AG04449 (cell line): ENCODE measurements at regions not wholly inside any gene's neighbourhood (a gene's known extent, or its start where the extent isn't known, plus 50 kb on each side); places are given as distances from the start of the nearest gene placed in this dataset.

Source experiments
- CTCF ChIA-PET: fragments of 350-600 bp; formaldehyde crosslinking; extraction: SDS; loops from one replicate; lab custom pipeline; 2021; ENCODE audit warnings: antibody characterized with exemption; lab: Yijun Ruan, JAX
- POLR2A ChIA-PET: fragments of 400-600, 350-600 bp; formaldehyde crosslinking; extraction: SDS; loops from one replicate; lab custom pipeline; 2020; ENCODE audit warnings: antibody characterized with exemption, inconsistent platforms; lab: Yijun Ruan, JAX
- DNase-seq: peaks from one replicate; pipeline ENCODE4 v3.0.0-alpha.2; 2010; ENCODE audit warnings: low read depth, low spot score
- H3K4me3 ChIP-seq: 2 replicates; pipeline ENCODE4 v1.5.1; 2011; ENCODE audit warnings: low read depth, mild to moderate bottlenecking, control low read depth, low read length
- TF ChIP-seq, protein P1 (sequence below): IDR thresholded peaks from one replicate; pipeline ENCODE4 v1.5.1; 2011; ENCODE audit warnings: mild to moderate bottlenecking, moderate library complexity, low read length, control low read depth, inconsistent platforms; ENCODE audit not compliant: insufficient read depth; ENCODE audit errors: missing control alignments

DNA sequence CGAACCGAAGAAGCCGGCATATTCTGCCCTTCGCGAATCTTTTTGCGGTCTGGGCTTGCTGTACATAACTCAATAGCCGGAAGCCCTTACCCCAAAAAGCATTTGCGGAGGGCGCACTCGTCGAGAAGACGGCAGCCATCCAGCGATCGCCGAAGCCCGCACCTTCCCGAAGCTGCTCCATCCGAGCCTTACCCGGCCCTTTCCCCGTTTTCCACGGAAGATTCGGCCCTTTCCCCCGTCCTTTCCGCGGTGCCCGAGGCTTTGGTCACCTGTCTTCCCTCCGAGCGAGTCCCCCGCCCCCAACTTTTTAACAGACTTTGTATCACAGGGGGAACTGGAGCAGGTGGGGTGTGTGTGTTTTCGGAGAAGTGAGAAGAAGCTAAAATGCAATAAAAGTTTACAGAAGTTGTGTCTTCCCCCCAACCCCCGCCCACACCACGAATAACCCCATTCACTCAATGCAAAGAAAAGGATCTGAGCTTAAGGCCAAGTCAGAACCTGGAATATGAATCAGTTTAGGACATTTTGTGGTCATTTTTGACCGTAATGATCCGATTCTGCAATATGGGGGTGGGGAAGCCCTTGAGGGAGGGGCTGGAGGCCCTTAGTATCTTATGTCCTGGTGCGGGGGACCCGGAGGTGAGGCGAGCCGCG is 99.0 kb upstream of the HSD17B12 start:
- no peak for DNase-seq
- CTCF ChIA-PET, result interaction anchor here (1.7 kb wide), 1 partner anchor 14 kb away, joined by 5 read pairs; no protein-coding TSS in a partner anchor
- TF ChIP-seq, protein P1, sequence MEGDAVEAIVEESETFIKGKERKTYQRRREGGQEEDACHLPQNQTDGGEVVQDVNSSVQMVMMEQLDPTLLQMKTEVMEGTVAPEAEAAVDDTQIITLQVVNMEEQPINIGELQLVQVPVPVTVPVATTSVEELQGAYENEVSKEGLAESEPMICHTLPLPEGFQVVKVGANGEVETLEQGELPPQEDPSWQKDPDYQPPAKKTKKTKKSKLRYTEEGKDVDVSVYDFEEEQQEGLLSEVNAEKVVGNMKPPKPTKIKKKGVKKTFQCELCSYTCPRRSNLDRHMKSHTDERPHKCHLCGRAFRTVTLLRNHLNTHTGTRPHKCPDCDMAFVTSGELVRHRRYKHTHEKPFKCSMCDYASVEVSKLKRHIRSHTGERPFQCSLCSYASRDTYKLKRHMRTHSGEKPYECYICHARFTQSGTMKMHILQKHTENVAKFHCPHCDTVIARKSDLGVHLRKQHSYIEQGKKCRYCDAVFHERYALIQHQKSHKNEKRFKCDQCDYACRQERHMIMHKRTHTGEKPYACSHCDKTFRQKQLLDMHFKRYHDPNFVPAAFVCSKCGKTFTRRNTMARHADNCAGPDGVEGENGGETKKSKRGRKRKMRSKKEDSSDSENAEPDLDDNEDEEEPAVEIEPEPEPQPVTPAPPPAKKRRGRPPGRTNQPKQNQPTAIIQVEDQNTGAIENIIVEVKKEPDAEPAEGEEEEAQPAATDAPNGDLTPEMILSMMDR, result no peak
- peak overlapping the region; percentile 40 for H3K4me3 ChIP-seq
- POLR2A ChIA-PET, result interaction anchor here (0.6 kb wide), 1 partner anchor 145 kb away, joined by 3 read pairs; no protein-coding TSS in a partner anchor

GRCh38 chr11:43582024-43582862 is 98.3 kb upstream of the HSD17B12 start:
- CTCF ChIA-PET, result interaction anchor here (0.8 to 1.7 kb wide), 2 partner anchors 9 to 15 kb away, joined by 3 to 5 read pairs; no protein-coding TSS in a partner anchor
- DNase-seq, result no peak
- no peak overlapping the region; the same call in 1 of the 2 replicates for H3K4me3 ChIP-seq
- POLR2A ChIA-PET, result interaction anchor here (0.6 kb wide), 1 partner anchor 144 kb away, joined by 3 read pairs; no protein-coding TSS in a partner anchor
- TF ChIP-seq, protein P1, result no peak

GRCh38 chr11:43582863-43583462 is 97.6 kb upstream of the HSD17B12 start:
- no peak overlapping the region for H3K4me3 ChIP-seq
- DNase-seq, result no peak
- CTCF ChIA-PET, result interaction anchor here (0.8 to 1.7 kb wide), 3 partner anchors 8 to 16 kb away, joined by 3 to 5 read pairs (median 4); no protein-coding TSS in a partner anchor
- POLR2A ChIA-PET, result no interaction called here
- TF ChIP-seq, protein P1, result no peak

DNA sequence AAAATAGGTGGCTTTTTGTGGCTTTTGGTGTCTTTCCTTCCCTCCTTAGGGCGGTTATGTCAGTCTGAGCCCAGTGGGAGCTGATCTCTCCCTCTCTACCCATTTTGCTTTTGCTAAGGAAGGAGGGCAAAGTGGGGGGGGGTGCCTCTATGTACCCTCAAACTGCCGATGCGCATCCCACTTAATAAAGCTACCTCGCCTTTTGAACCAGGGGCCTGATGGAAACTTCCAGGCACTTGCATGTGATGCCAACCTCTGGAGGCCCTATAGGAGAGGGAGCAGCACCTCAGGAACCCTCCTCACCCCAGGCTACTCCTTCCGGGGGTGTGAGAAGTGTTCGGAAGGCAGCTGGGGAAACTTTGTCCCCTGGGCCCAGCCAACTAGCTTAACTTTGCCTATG is 97.0 kb upstream of the HSD17B12 start:
- ChIA-PET POLR2A (no interaction called here), CTCF (interaction anchor here (0.6 to 1.0 kb wide), 3 partner anchors 9 to 18 kb away, joined by 3 to 4 read pairs (median 3); no protein-coding TSS in a partner anchor)
- DNase-seq, result no peak
- TF ChIP-seq, protein P1, result no peak
- no peak overlapping the region for H3K4me3 ChIP-seq

- no peak for DNase-seq
- H3K4me3 ChIP-seq, result no peak overlapping the region
- POLR2A ChIA-PET, result no interaction called here
- CTCF ChIA-PET, result interaction anchor here (0.7 to 6.2 kb wide), 2 partner anchors 11 to 266 kb away, joined by 3 to 31 read pairs; no protein-coding TSS in a partner anchor
- TF ChIP-seq, protein P1, result no peak
These were observed 94.5 kb upstream of the HSD17B12 start for GRCh38 chr11:43585877-43586608.
